HG03159 (cell line): ENCODE measurements at regions not wholly inside any gene's neighbourhood (a gene's known extent, or its start where the extent isn't known, plus 50 kb on each side); places are given as distances from the start of the nearest gene placed in this dataset.

Source experiments
- ATAC-seq: cut with Tn5 transposase; IDR thresholded peaks from one replicate; pipeline ENCODE4 v1.9.1; 2021; ENCODE audit warnings: mild to moderate bottlenecking, moderate library complexity; ENCODE audit not compliant: unreplicated experiment

- ATAC-seq: no peak
Measured at GRCh38 chr4:98210281-98210680, 50.9 kb upstream of the RAP1GDS1 start.

GRCh38 chr4:98209111-98209510, 52.1 kb upstream of the RAP1GDS1 start:
- ATAC-seq: no peak

GRCh38 chr4:98204236-98204553, 57.0 kb upstream of the RAP1GDS1 start:
- ATAC-seq: peak; percentile 62

DNA sequence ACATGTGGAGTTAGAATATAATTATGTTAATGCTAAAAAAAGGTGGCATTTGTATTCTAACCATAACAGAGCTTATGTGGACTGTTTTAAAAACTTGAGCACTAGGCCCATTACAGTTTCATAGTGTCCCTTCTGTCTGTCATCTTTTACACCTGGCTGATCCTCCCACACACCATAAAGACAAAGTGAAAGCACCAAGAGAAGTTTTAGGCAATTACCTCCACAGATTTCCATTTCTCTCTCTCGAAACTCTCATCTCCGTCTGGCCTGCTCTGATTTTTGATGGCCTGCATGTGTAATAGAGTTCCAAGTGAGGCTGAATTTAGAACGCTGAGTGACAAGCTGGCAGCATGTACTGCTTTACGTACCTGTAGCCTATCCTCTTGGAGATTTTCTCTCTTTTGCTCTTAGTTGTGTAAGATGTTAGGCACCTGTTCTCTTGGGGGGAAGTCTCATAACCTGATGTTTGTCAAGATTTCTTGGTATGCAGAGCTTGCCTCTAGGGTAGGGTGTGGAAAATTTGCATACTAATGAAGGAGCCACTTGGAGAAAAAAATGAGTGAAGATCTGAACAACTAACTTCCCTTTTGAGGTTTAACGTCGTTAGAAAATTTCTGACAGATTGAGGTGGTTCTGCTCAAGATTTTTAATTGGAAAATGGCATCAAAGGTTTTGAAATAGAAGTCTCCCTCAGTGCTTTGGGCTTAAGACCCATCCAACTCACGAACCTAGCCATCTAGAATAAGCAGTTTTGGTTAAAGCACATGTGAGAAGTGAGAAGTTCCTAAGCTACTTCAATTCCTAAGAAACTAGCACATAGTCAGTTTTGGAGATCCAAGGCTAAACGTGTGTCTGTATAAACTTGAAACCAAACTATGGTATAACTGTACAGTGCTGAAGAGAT, 57.6 kb upstream of the RAP1GDS1 start:
- ATAC-seq: peak; percentile 80

GRCh38 chr4:98202907-98203306, 58.3 kb upstream of the RAP1GDS1 start:
- no peak for ATAC-seq

DNA sequence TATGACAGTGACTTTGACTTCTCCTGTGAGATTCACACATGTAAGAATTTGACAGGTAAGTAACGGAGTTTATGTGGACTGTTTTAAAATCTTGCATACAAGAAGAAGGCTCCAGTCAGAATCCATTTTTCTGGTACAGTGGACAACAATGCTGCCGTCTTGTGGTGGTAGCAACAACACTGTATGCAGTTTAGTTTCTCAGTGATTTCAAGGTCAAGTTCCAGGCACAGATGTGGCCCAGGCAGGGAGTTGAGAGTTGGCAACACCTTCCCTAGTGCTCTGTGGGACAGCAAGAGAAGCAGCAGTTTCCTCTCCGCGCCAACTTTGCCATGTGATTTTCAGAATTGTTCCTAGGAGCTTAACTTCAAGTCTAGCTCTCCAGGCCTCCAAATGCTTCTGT, 56.0 kb upstream of the STPG2 start:
- no peak for ATAC-seq

GRCh38 chr4:98195005-98195404, 51.7 kb upstream of the STPG2 start:
- no peak for ATAC-seq

GRCh38 chr4:98193459-98194105, 50.3 kb upstream of the STPG2 start:
- no peak for ATAC-seq
